ENCODE measurements at regions not wholly inside any gene's neighbourhood (a gene's known extent, or its start where the extent isn't known, plus 50 kb on each side); places are given as distances from the start of the nearest gene placed in this dataset.

GRCh38 chrX:39397561-39398199, 596.4 kb downstream of the MID1IP1 start:
- TF ChIP-seq CTCF (IDR thresholded peaks at IDR 0.05; ENCODE audit: low read depth, low read length), result no peak
- no peak for TF ChIP-seq EZH2phosphoT487 (IDR thresholded peaks at IDR 0.05; ENCODE audit: low read depth)

Data from OCI-LY3 (cell line).